GM23248 (cell line): ENCODE measurements at regions not wholly inside any gene's neighbourhood (a gene's known extent, or its start where the extent isn't known, plus 50 kb on each side); places are given as distances from the start of the nearest gene placed in this dataset.

ENCODE experiments used
- DNase-seq: peaks from one replicate; pipeline ENCODE4 v3.0.0-alpha.2; 2015
- H2AFZ ChIP-seq: fragments of 200-600 bp; sonication (generic); 2 replicates; pipeline ENCODE4 v1.6.1; 2016; ENCODE audit warnings: antibody characterized with exemption
- H3F3A ChIP-seq: fragments of 200-600 bp; sonication (generic); 2 replicates; pipeline ENCODE4 v1.6.1; 2016; ENCODE audit warnings: mild to moderate bottlenecking, antibody characterized with exemption, mixed run types; ENCODE audit not compliant: insufficient read depth
- H3K27ac ChIP-seq: fragments of 200-600 bp; sonication (generic); 2 replicates; pipeline ENCODE4 v1.5.1; 2016; ENCODE audit warnings: mild to moderate bottlenecking
- H3K27me3 ChIP-seq: fragments of 200-600 bp; sonication (generic); replicated peaks from 2 replicates; pipeline ENCODE4 v1.6.1; 2016; ENCODE audit warnings: mild to moderate bottlenecking; ENCODE audit not compliant: insufficient read depth
- H3K36me3 ChIP-seq: fragments of 200-600 bp; sonication (generic); 2 replicates; pipeline ENCODE4 v1.6.1; 2016; ENCODE audit warnings: low read depth, mild to moderate bottlenecking
- H3K4me1 ChIP-seq: fragments of 200-600 bp; sonication (generic); 2 replicates; pipeline ENCODE4 v1.6.1; 2016; ENCODE audit warnings: mild to moderate bottlenecking; ENCODE audit not compliant: insufficient read depth
- H3K4me2 ChIP-seq: fragments of 200-600 bp; sonication (generic); one replicate; pipeline ENCODE4 v1.6.1; 2016; ENCODE audit warnings: mild to moderate bottlenecking; ENCODE audit not compliant: unreplicated experiment
- H3K4me3 ChIP-seq: fragments of 200-600 bp; sonication (generic); 2 replicates; pipeline ENCODE4 v1.5.1; 2016; ENCODE audit warnings: mild to moderate bottlenecking
- H3K79me2 ChIP-seq: fragments of 200-600 bp; sonication (generic); 2 replicates; pipeline ENCODE4 v1.6.1; 2016; ENCODE audit warnings: mild to moderate bottlenecking; ENCODE audit not compliant: insufficient read depth
- H3K9ac ChIP-seq: fragments of 200-600 bp; sonication (generic); 2 replicates; pipeline ENCODE4 v1.6.1; 2016; ENCODE audit warnings: mild to moderate bottlenecking
- H3K9me2 ChIP-seq: fragments of 200-600 bp; sonication (generic); 2 replicates; pipeline ENCODE4 v1.6.1; 2016; ENCODE audit warnings: mixed run types, mild to moderate bottlenecking, moderate library complexity; ENCODE audit not compliant: insufficient read depth
- H3K9me3 ChIP-seq: fragments of 200-600 bp; sonication (generic); one replicate; pipeline ENCODE4 v1.6.1; 2017; ENCODE audit warnings: low read depth
- H4K20me1 ChIP-seq: fragments of 200-600 bp; sonication (generic); 2 replicates; pipeline ENCODE4 v1.6.0; 2016; ENCODE audit not compliant: insufficient read depth
- EZH2 ChIP-seq: fragments of 200-600 bp; sonication (generic); IDR thresholded peaks from 2 replicates; pipeline ENCODE4 v1.6.1; 2018; ENCODE audit warnings: antibody characterized with exemption, mild to moderate bottlenecking; ENCODE audit not compliant: insufficient read depth, poor library complexity, severe bottlenecking
- EZH2phosphoT487 ChIP-seq: fragments of 200-600 bp; sonication (generic); IDR thresholded peaks from 2 replicates; pipeline ENCODE4 v1.6.1; 2018; ENCODE audit warnings: antibody characterized with exemption, moderate library complexity, mild to moderate bottlenecking, low read depth; ENCODE audit not compliant: insufficient read depth
- WGBS, 2 experiments: methylation state at CpG; one replicate each; pipeline ENCODE4 v1.1.6; 2015 to 2017; ENCODE audit warnings: low lambda C conversion rate in 2 of 2, low coverage in 1 of 2; ENCODE audit errors: missing lambda C conversion rate in 2 of 2; 5-methylcytosine and 5-hydroxymethylcytosine counted together
- in situ Hi-C: fragments of 300-500 bp; cut with MboI; formaldehyde crosslinking; loops from 2 replicates; pipeline ENCODE4 v1.15.0; 2020

DNA sequence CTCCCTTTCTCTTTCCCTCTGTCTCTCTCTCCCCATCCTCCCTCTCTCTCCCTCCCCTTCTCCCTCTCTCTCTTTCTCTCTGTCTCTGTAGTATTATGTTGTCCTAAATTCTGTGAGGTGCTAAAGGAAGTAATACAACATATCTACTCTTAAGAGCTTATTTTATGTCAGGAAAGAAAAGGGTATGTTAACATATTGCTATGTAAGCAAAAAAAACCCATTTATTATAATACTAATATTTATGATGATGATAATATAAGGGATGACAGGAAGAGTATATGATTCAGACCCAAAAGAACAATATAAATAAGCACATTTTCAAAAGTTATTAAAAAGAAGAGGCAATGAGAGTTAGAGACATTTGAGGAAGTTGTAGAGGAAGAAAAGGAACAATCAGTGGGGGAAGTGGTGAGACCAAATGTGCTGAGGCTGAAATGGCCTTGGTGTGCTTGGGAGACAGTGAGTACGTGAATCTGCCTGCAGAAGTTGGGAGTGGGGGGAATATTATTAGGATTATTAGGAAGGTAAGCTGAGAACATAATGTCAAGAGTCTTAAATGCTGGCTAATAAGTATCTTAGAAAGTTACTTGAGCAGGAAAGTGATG is 303.6 kb upstream of the FERMT1 start:
- Histone ChIP-seq H3K9me2 (no peaks in the 10 kb centered on the region), H3K27me3 (no peaks in the 10 kb centered on the region), H3K9me3 (no peaks in the 10 kb centered on the region), H3F3A (no peaks in the 10 kb centered on the region), H3K4me1 (no peaks in the 10 kb centered on the region), H4K20me1 (no peaks in the 10 kb centered on the region), H3K9ac (no peak overlapping the region), H3K79me2 (no peaks in the 10 kb centered on the region), H3K4me3 (no peak overlapping the region), H3K27ac (no peak overlapping the region), H2AFZ (no peak overlapping the region), H3K4me2 (no peak overlapping the region), H3K36me3 (no peaks in the 10 kb centered on the region)
- 7 to 16% methylated on average over 1 of the region's 1 CpG for WGBS, 2 experiments
- in situ Hi-C loops: no loop called here
- DNase-seq: no peak
- TF ChIP-seq EZH2phosphoT487: no peak
- no peak for TF ChIP-seq EZH2

DNA sequence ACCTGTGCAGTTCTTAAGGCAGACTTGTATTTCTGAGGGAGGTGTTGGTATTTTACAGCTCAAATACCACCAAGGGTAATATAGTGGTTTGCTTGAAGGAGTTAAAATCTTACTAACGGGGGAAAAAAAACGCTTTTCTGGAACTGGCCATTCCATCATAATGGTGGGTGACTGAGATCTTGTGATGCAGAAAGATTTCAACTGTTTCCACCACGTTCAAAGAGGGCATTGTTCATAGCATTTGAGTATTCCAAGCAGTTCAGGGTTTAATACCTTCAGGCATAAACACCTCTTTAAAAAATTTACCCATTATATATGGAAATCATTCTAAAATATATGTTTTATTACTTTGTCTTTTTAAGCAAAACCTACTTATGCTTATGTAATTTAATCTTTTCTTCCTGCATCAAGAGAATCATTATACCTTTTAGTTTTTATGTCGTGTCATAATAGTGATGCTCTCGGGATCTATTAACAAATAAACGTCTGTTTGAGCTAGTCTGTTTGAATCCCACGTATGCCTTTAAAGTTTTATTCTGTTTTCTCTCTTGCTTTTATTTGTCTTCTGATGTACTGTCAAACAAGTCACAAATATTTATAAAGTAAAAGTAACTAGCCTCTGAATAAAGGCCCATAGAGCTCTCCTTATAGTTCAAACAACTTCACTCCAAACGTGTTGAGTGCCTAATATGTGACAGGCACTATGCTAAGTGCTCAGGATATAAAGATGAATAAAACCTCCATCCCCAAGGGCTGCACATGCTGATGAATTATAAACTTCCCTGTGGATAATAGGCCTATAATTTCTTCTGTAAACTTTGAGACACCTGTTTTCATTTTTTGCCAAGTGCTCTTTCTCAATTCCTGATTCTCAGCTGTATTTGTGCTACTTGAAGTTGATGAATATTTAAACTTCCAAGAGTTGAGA is 298.8 kb upstream of the FERMT1 start:
- Histone ChIP-seq H3K4me3 (no peak overlapping the region), H3K9me2 (no peaks in the 10 kb centered on the region), H3K79me2 (no peaks in the 10 kb centered on the region), H3K4me1 (no peaks in the 10 kb centered on the region), H3K9me3 (no peaks in the 10 kb centered on the region), H2AFZ (no peak overlapping the region), H3K36me3 (no peaks in the 10 kb centered on the region), H3K27me3 (no peaks in the 10 kb centered on the region), H3F3A (no peaks in the 10 kb centered on the region), H3K27ac (no peak overlapping the region), H3K4me2 (no peak overlapping the region), H4K20me1 (no peaks in the 10 kb centered on the region), H3K9ac (no peak overlapping the region)
- TF ChIP-seq EZH2phosphoT487 (no peak), EZH2 (no peak)
- WGBS, 2 experiments: 25% methylated on average over 8 of the region's 8 CpGs
- in situ Hi-C loops: no loop called here
- no peak for DNase-seq

DNA sequence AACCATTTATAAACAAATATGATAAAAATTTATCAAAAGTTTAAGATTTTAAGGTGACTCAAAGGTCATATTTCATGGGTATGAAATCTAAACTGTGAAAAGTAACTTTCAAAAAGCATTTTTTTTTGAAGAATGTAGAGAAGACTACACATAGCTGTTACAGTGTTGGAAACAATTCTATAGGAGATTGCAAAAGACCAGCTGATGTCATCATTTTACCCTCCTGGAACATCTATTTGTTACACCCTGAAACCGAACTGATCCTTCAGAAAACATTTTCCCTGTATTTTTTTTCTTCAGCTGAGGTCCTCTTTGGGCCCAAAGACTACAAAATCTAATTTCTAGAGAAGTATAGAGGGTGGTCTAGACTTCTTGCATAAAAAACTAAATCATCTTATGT is 297.5 kb upstream of the FERMT1 start:
- no peaks in the 10 kb centered on the region for H3K36me3 ChIP-seq
- no peak overlapping the region for H2AFZ ChIP-seq
- H3K4me3 ChIP-seq: no peak overlapping the region
- WGBS, 2 experiments: 5 to 7% methylated on average over 1 of the region's 1 CpG
- DNase-seq: no peak
- H3K4me2 ChIP-seq: no peak overlapping the region
- no peaks in the 10 kb centered on the region for H3F3A ChIP-seq
- H3K9me3 ChIP-seq: no peaks in the 10 kb centered on the region
- H3K9me2 ChIP-seq: no peaks in the 10 kb centered on the region
- no peaks in the 10 kb centered on the region for H3K79me2 ChIP-seq
- no peak overlapping the region for H3K9ac ChIP-seq
- no peaks in the 10 kb centered on the region for H4K20me1 ChIP-seq
- H3K27me3 ChIP-seq: no peaks in the 10 kb centered on the region
- no peaks in the 10 kb centered on the region for H3K4me1 ChIP-seq
- in situ Hi-C loops: no loop called here
- no peak overlapping the region for H3K27ac ChIP-seq
- TF ChIP-seq EZH2phosphoT487: no peak
- TF ChIP-seq EZH2: no peak

DNA sequence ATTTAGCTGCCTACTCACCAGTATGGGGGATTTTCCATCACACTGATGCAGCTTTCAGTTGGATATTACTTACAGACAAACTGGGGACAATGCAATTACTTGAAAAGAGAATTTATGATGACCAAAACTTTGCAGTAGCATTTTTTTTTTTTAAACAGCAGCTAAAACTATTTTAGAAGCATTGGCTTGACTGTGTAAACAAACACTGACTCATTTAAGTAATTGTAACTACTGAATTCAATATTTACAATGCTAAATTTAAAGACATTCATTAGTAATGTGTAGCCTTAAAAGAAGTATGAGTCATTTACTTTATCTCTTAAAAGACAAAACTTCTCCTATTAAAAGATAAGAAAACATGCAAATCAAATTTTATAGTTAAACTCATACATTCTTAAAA is 295.9 kb upstream of the FERMT1 start:
- no peaks in the 10 kb centered on the region for H3K4me1 ChIP-seq
- no peak overlapping the region for H2AFZ ChIP-seq
- no peak for DNase-seq
- no peak overlapping the region for H3K4me2 ChIP-seq
- H3K79me2 ChIP-seq: no peaks in the 10 kb centered on the region
- H3K27me3 ChIP-seq: no peaks in the 10 kb centered on the region
- no peak overlapping the region for H3K27ac ChIP-seq
- in situ Hi-C loops: no loop called here
- no peaks in the 10 kb centered on the region for H3K9me2 ChIP-seq
- H3K9me3 ChIP-seq: no peaks in the 10 kb centered on the region
- no peak for TF ChIP-seq EZH2phosphoT487
- TF ChIP-seq EZH2: no peak
- H3F3A ChIP-seq: no peaks in the 10 kb centered on the region
- no peak overlapping the region for H3K9ac ChIP-seq
- no peaks in the 10 kb centered on the region for H3K36me3 ChIP-seq
- no peak overlapping the region for H3K4me3 ChIP-seq
- H4K20me1 ChIP-seq: no peaks in the 10 kb centered on the region
